Suprapubic skin (tissue), 4 donors: ENCODE measurements at regions not wholly inside any gene's neighbourhood (a gene's known extent, or its start where the extent isn't known, plus 50 kb on each side); places are given as distances from the start of the nearest gene placed in this dataset.

Experiments used
- DNase-seq, 2 donors: peaks; one replicate each; pipeline ENCODE4 v3.0.0-alpha.2; 2019; ENCODE audit warnings: low spot score in 2 of 2
- H3K27ac ChIP-seq: fragments of 200-600 bp; sonication (generic); one replicate; pipeline ENCODE4 v1.5.1; 2019
- H3K27me3 ChIP-seq: fragments of 200-600 bp; sonication (generic); one replicate; pipeline ENCODE4 v1.5.1; 2019
- H3K36me3 ChIP-seq: fragments of 200-600 bp; sonication (generic); one replicate; pipeline ENCODE4 v1.5.1; 2019
- H3K4me1 ChIP-seq: fragments of 200-600 bp; sonication (generic); one replicate; pipeline ENCODE4 v1.5.1; 2019
- H3K4me3 ChIP-seq: fragments of 200-600 bp; sonication (generic); one replicate; pipeline ENCODE4 v1.5.1; 2019; ENCODE audit warnings: mild to moderate bottlenecking
- H3K9me3 ChIP-seq: fragments of 200-600 bp; sonication (generic); one replicate; pipeline ENCODE4 v1.5.1; 2019
- CTCF ChIP-seq, 2 donors: fragments of 200-600 bp in 1 of 2; fragments of 450-650 bp in 1 of 2; sonication (generic) in 1 of 2; IDR thresholded peaks; one replicate each; pipeline ENCODE4 v1.5.1; 2016 to 2019; ENCODE audit warnings: antibody characterized with exemption in 2 of 2, mild to moderate bottlenecking in 1 of 2, moderate library complexity in 1 of 2
- EP300 ChIP-seq: sonication (generic); formaldehyde crosslinking; IDR thresholded peaks from one replicate; pipeline ENCODE4 v1.6.1; 2017; ENCODE audit warnings: antibody characterized with exemption
- POLR2A ChIP-seq, 2 donors: fragments of 450-650 bp; IDR thresholded peaks; one replicate each; pipeline ENCODE4 v1.6.1; 2017; ENCODE audit warnings: antibody characterized with exemption in 2 of 2, mild to moderate bottlenecking in 2 of 2, moderate library complexity in 2 of 2
- POLR2AphosphoS5 ChIP-seq, 3 donors: sonication (generic); formaldehyde crosslinking; IDR thresholded peaks; one replicate each; pipeline ENCODE4 v1.6.1; 2017; ENCODE audit warnings: antibody characterized with exemption in 3 of 3
- WGBS: methylation state at CpG from one replicate; pipeline ENCODE4 v1.1.5; 2018; 5-methylcytosine and 5-hydroxymethylcytosine counted together

- no peaks in the 10 kb centered on the region for H3K36me3 ChIP-seq
- no peaks in the 10 kb centered on the region for H3K27me3 ChIP-seq
- DNase-seq, result no peak
- H3K27ac ChIP-seq, result no peak overlapping the region
- no peaks in the 10 kb centered on the region for H3K4me1 ChIP-seq
- 57% methylated on average over 7 of the region's 7 CpGs for WGBS
- TF ChIP-seq POLR2AphosphoS5 (IDR thresholded peaks at IDR 0.05) (no peak), EP300 (no peak), CTCF (IDR thresholded peaks at IDR 0.05) (no peak), POLR2A (IDR thresholded peaks at IDR 0.05) (no peak)
- no peak overlapping the region for H3K4me3 ChIP-seq
- H3K9me3 ChIP-seq, result no peaks in the 10 kb centered on the region
Measured at GRCh38 chr20:12077875-12078274, 160.2 kb downstream of the BTBD3 start.

- H3K4me1 ChIP-seq, result no peaks in the 10 kb centered on the region
- H3K4me3 ChIP-seq, result no peak overlapping the region
- no peaks in the 10 kb centered on the region for H3K36me3 ChIP-seq
- H3K27ac ChIP-seq, result no peak overlapping the region
- TF ChIP-seq POLR2AphosphoS5 (IDR thresholded peaks at IDR 0.05) (no peak), POLR2A (IDR thresholded peaks at IDR 0.05) (no peak), EP300 (no peak), CTCF (IDR thresholded peaks at IDR 0.05) (no peak)
- no peak for DNase-seq
- H3K27me3 ChIP-seq, result no peaks in the 10 kb centered on the region
- WGBS, result 88% methylated on average over 4 of the region's 4 CpGs
- no peaks in the 10 kb centered on the region for H3K9me3 ChIP-seq
Measured at GRCh38 chr20:12079490-12079889, 161.8 kb downstream of the BTBD3 start.

GRCh38 chr20:12083269-12083668 is 165.6 kb downstream of the BTBD3 start:
- DNase-seq, result no peak
- Histone ChIP-seq H3K27me3 (no peaks in the 10 kb centered on the region), H3K4me1 (no peaks in the 10 kb centered on the region), H3K9me3 (no peaks in the 10 kb centered on the region), H3K27ac (no peak overlapping the region), H3K4me3 (no peak overlapping the region), H3K36me3 (no peaks in the 10 kb centered on the region)
- WGBS, result 86% methylated on average over 2 of the region's 2 CpGs
- TF ChIP-seq EP300 (no peak), POLR2AphosphoS5 (IDR thresholded peaks at IDR 0.05) (no peak), POLR2A (IDR thresholded peaks at IDR 0.05) (no peak), CTCF (IDR thresholded peaks at IDR 0.05) (no peak)

- no peaks in the 10 kb centered on the region for H3K4me1 ChIP-seq
- H3K36me3 ChIP-seq, result no peaks in the 10 kb centered on the region
- 91% methylated on average over 2 of the region's 2 CpGs for WGBS
- no peak overlapping the region for H3K4me3 ChIP-seq
- H3K27ac ChIP-seq, result no peak overlapping the region
- TF ChIP-seq EP300 (no peak), POLR2AphosphoS5 (IDR thresholded peaks at IDR 0.05) (no peak), POLR2A (IDR thresholded peaks at IDR 0.05) (no peak), CTCF (IDR thresholded peaks at IDR 0.05) (no peak)
- H3K27me3 ChIP-seq, result no peaks in the 10 kb centered on the region
- H3K9me3 ChIP-seq, result no peaks in the 10 kb centered on the region
- no peak for DNase-seq
Measured at GRCh38 chr20:12084482-12084881, 166.8 kb downstream of the BTBD3 start.

- H3K4me1 ChIP-seq, result no peaks in the 10 kb centered on the region
- H3K36me3 ChIP-seq, result no peaks in the 10 kb centered on the region
- H3K27me3 ChIP-seq, result no peaks in the 10 kb centered on the region
- H3K4me3 ChIP-seq, result no peak overlapping the region
- DNase-seq, result no peak
- no peak for TF ChIP-seq POLR2AphosphoS5 (IDR thresholded peaks at IDR 0.05)
- no peak for TF ChIP-seq CTCF (IDR thresholded peaks at IDR 0.05)
- no peak for TF ChIP-seq EP300
- TF ChIP-seq POLR2A (IDR thresholded peaks at IDR 0.05), result no peak
- no peaks in the 10 kb centered on the region for H3K9me3 ChIP-seq
- H3K27ac ChIP-seq, result no peak overlapping the region
- 73% methylated on average over 1 of the region's 1 CpG for WGBS
Measured at GRCh38 chr20:12086359-12086758, 168.7 kb downstream of the BTBD3 start.
